ENCODE measurements at regions not wholly inside any gene's neighbourhood (a gene's known extent, or its start where the extent isn't known, plus 50 kb on each side); places are given as distances from the start of the nearest gene placed in this dataset.
"Not testable (repeated sequence)": the region's sequence is repeated elsewhere in the genome, so short reads cannot be mapped to it uniquely, and the experiment has no call there.

DNA sequence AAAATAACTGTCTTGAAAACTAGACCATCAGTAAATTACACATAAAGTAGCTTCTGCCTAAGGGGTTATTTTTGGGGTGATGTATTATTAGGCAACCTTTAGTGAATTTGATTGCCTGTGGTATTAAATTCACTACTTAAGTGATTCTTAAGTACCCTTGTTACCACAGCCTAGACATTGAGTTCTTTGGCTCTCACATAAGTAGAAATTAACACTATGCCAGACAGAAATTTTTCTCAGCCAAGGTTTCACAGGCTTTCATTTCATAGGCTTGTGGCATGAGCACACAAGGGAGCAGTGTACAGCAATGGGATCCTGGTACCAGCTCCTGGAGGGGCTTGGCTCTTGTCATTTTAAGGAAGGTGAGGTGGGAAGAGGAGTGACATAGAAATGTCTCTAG is 218.5 kb downstream of the AASDHPPT start:
- no peak for TF ChIP-seq Cebpa-rat (IDR thresholded peaks at IDR 0.05)
- H3K4me3 ChIP-seq, result no peak overlapping the region
- no peak overlapping the region for H3K4me2 ChIP-seq

DNA sequence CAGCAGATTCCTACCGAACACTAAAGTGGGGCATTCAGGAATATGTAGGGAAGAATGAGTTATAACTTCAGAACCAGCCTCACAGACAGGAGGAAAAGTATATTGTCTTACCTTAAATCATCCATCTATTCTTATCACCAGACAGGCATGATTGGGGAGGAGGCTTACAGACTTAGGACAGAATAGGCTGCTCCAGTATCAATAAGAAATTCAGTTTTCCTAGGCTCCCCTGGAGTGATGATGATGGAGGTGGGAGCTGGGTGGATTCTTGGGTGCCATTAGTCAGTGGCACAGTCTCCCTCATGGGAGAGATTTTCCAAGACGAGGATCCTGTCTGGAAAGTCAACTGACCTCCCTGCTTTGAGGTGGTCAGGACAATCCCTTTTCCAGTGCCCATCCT is 225.0 kb downstream of the AASDHPPT start:
- H3K4me3 ChIP-seq, result no peak overlapping the region
- H3K9me3 ChIP-seq, result no peaks in the 10 kb centered on the region; the same call in 1 of the 2 replicates
- no peak overlapping the region for H3K9ac ChIP-seq
- no peaks in the 10 kb centered on the region for H3K4me1 ChIP-seq
- no peak overlapping the region for H3K4me2 ChIP-seq
- no peaks in the 10 kb centered on the region for H4K20me1 ChIP-seq
- TF ChIP-seq Cebpa-rat (IDR thresholded peaks at IDR 0.05), result no peak
- no peak overlapping the region for H3K27ac ChIP-seq
- no peaks in the 10 kb centered on the region for H3K27me3 ChIP-seq
- H3K36me3 ChIP-seq, result no peaks in the 10 kb centered on the region

More for the DNA sequence above, 218.5 kb downstream of the AASDHPPT start:
- no peaks in the 10 kb centered on the region for H3K36me3 ChIP-seq
- H3K9ac ChIP-seq, result no peak overlapping the region
- H3K27ac ChIP-seq, result no peak overlapping the region
- H3K9me3 ChIP-seq, result no peaks in the 10 kb centered on the region; the same call in 1 of the 2 replicates
- H3K4me1 ChIP-seq, result no peaks in the 10 kb centered on the region
- H4K20me1 ChIP-seq, result no peaks in the 10 kb centered on the region
- H3K27me3 ChIP-seq, result no peaks in the 10 kb centered on the region

- no peaks in the 10 kb centered on the region for H3K36me3 ChIP-seq
- no peak overlapping the region for H3K4me2 ChIP-seq
- no peaks in the 10 kb centered on the region; the same call in 1 of the 2 replicates for H3K9me3 ChIP-seq
- no peaks in the 10 kb centered on the region for H4K20me1 ChIP-seq
- no peak overlapping the region for H3K9ac ChIP-seq
- no peak overlapping the region for H3K4me3 ChIP-seq
- no peak for TF ChIP-seq Cebpa-rat (IDR thresholded peaks at IDR 0.05)
- H3K27ac ChIP-seq, result no peak overlapping the region
- H3K27me3 ChIP-seq, result no peaks in the 10 kb centered on the region
- no peaks in the 10 kb centered on the region for H3K4me1 ChIP-seq
Observed at GRCh38 chr11:106304274-106304673, 226.8 kb downstream of the AASDHPPT start.

GRCh38 chr11:106305458-106305857 is 228.0 kb downstream of the AASDHPPT start:
- H3K27me3 ChIP-seq, result no peaks in the 10 kb centered on the region
- H4K20me1 ChIP-seq, result no peaks in the 10 kb centered on the region
- H3K9me3 ChIP-seq, result no peaks in the 10 kb centered on the region
- no peak overlapping the region for H3K4me2 ChIP-seq
- no peak overlapping the region for H3K4me3 ChIP-seq
- H3K9ac ChIP-seq, result no peak overlapping the region
- H3K27ac ChIP-seq, result no peak overlapping the region
- no peaks in the 10 kb centered on the region for H3K36me3 ChIP-seq
- TF ChIP-seq Cebpa-rat (IDR thresholded peaks at IDR 0.05), result no peak
- no peaks in the 10 kb centered on the region for H3K4me1 ChIP-seq

DNA sequence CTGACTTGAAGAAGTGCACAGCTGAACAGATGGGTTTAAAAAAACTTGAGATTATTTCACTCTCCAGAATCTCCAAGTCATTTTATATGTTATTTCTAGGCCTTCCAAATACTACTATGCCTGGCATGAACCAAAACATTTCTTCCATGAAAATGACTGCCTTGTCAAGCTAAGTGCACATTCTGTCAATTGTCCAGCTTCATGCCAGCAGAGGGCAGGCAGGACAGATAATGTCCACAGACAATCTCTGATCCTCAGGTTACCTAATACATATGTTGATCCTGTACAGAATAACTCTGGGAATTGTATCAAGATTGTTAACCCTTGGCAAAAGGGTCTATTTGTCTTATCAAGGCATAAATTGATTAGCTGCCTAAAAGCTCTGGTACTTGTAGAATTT is 229.5 kb downstream of the AASDHPPT start:
- Histone ChIP-seq H4K20me1 (no peaks in the 10 kb centered on the region), H3K36me3 (no peaks in the 10 kb centered on the region), H3K27me3 (no peaks in the 10 kb centered on the region), H3K4me2 (no peak overlapping the region), H3K9ac (no peak overlapping the region), H3K9me3 (no peaks in the 10 kb centered on the region), H3K27ac (no peak overlapping the region), H3K4me3 (no peak overlapping the region), H3K4me1 (no peaks in the 10 kb centered on the region)
- no peak for TF ChIP-seq Cebpa-rat (IDR thresholded peaks at IDR 0.05)

DNA sequence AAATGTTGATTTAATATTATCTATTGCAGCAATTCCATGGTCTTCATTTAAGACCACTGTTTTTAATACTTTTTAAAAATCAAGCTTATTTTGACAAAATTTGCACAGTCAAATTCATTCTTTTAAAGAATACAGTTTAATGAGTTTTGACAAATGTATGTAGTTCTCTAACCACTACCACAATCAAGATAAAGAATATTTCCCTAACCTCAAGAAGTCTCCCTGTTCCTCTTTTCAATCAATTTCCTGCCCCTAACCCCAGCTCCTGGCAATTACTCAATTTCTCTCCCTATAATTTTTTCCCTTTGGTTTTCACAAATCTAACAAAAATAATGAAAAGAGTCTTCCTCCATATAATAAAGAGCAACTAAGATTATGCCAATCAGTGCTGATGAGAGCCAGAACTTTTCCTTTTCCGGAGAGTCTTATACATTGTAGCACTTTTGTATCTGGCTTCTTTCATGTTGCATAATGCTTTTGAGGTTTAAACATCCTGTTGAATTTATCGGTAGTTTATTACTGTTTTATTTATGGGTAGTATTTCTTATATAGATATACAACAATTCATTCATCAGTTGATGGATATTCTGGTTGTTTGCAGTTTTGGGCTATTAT is 231.7 kb downstream of the AASDHPPT start:
- no peaks in the 10 kb centered on the region for H3K4me1 ChIP-seq
- H3K27me3 ChIP-seq, result no peaks in the 10 kb centered on the region
- H3K4me3 ChIP-seq, result no peak overlapping the region
- H4K20me1 ChIP-seq, result no peaks in the 10 kb centered on the region
- H3K9me3 ChIP-seq, result no peaks in the 10 kb centered on the region
- H3K9ac ChIP-seq, result no peak overlapping the region
- TF ChIP-seq Cebpa-rat (IDR thresholded peaks at IDR 0.05), result no peak
- no peaks in the 10 kb centered on the region for H3K36me3 ChIP-seq
- H3K27ac ChIP-seq, result no peak overlapping the region
- H3K4me2 ChIP-seq, result no peak overlapping the region

DNA sequence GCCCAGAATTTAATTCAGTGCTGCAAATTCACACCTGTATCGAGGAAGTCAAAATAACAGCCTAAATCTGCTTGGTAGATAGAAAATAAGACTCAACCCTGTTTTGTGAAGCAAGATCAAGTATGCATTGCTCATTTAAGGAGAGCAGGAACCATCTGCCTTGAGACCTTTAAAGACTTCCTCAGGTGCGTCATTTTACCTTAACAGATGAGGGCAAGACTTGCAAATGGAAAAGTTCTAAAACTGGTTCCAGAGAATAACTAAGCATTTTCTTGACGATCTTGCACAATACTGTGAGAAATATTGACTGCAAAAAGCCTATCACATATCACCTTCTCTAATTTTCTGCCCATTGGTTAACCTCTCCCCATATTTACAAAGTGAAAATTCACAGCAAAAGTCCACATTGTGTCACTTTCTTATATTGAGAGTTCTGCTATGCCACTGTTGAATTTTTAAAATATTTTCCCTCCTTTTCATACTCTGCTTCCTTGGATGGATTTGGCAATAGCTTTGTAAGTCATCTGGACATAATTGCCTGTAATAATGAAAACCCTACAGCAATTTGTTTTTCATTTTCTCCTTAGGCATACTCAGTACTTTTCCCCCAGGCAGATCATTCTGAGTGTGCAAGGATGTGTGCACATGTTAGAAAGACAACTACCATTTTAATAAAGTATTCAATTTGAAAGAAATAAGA is 234.2 kb downstream of the AASDHPPT start:
- no peak overlapping the region for H3K4me2 ChIP-seq
- no peak overlapping the region for H3K9ac ChIP-seq
- TF ChIP-seq Cebpa-rat (IDR thresholded peaks at IDR 0.05), result no peak

GRCh38 chr11:106317208-106317773 is 239.8 kb downstream of the AASDHPPT start:
- not testable (repeated sequence) for H3K4me2 ChIP-seq, H3K36me3 ChIP-seq, H3K9ac ChIP-seq, H3K27me3 ChIP-seq, H4K20me1 ChIP-seq, H3K27ac ChIP-seq, H3K4me3 ChIP-seq, H3K4me1 ChIP-seq
- peaks cover 16% of the 10 kb centered on the region for H3K9me3 ChIP-seq

More for the DNA sequence above, 234.2 kb downstream of the AASDHPPT start:
- Histone ChIP-seq H3K9me3 (no peaks in the 10 kb centered on the region), H3K4me3 (no peak overlapping the region), H3K27ac (no peak overlapping the region), H4K20me1 (no peaks in the 10 kb centered on the region), H3K36me3 (no peaks in the 10 kb centered on the region), H3K27me3 (no peaks in the 10 kb centered on the region), H3K4me1 (no peaks in the 10 kb centered on the region)

DNA sequence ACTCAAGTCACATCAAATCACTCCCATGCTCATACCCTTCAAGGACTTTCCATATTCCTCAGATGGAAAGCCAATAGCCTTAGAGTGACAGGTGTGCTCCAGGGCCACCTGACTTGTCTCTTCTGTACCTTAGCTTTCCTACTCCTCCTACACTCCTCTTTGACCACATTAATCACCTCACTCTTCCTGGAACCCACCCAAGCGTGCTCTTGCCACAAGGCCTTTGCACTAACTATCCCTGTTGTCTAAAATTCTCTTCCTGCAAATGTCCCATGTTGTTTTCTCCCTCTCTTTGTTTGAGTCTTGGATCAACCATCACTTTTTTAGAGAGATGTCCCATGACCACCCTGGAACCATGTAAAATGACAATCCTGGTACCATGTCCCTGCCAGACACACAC is 244.1 kb downstream of the AASDHPPT start:
- Histone ChIP-seq H4K20me1 (no peaks in the 10 kb centered on the region), H3K9me3 (peaks cover 16% of the 10 kb centered on the region), H3K4me1 (no peaks in the 10 kb centered on the region), H3K27ac (no peak overlapping the region), H3K4me3 (no peak overlapping the region), H3K27me3 (no peaks in the 10 kb centered on the region), H3K36me3 (no peaks in the 10 kb centered on the region), H3K4me2 (no peak overlapping the region), H3K9ac (no peak overlapping the region)
- no peak for TF ChIP-seq Cebpa-rat (IDR thresholded peaks at IDR 0.05)

DNA sequence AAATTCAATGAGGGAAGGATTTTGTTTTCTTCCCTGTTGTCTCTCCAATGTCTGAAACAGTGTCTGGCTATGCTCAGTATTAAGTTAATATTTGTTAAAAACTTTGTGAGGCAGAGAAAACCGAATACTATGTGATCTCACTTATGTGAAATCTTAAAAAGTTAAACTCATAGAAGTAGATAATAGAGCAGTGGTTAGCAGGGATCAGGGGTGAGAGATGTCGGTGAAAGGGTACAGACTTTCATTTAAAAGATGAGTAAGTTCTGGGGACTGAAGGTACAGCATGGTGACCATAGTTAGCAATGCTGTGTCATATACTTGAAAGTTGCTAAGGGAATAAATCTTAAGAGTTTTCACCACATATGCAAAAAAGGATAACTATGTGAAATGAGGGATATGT is 244.6 kb downstream of the AASDHPPT start:
- H3K4me2 ChIP-seq, result no peak overlapping the region
- H3K27ac ChIP-seq, result no peak overlapping the region
- no peaks in the 10 kb centered on the region for H3K27me3 ChIP-seq
- H4K20me1 ChIP-seq, result no peaks in the 10 kb centered on the region
- H3K4me3 ChIP-seq, result no peak overlapping the region
- no peak for TF ChIP-seq Cebpa-rat (IDR thresholded peaks at IDR 0.05)
- peaks cover 16% of the 10 kb centered on the region for H3K9me3 ChIP-seq
- no peaks in the 10 kb centered on the region for H3K4me1 ChIP-seq
- H3K36me3 ChIP-seq, result no peaks in the 10 kb centered on the region
- H3K9ac ChIP-seq, result no peak overlapping the region
